OCI-LY3 (cell line): ENCODE measurements at regions not wholly inside any gene's neighbourhood (a gene's known extent, or its start where the extent isn't known, plus 50 kb on each side); places are given as distances from the start of the nearest gene placed in this dataset.

Experiments used
- H2AFZ ChIP-seq: fragments of 200-600, 300-600 bp; shearing (Covaris generic); 2 replicates; pipeline ENCODE4 v1.6.0; 2014; ENCODE audit warnings: antibody characterized with exemption, low read depth, low read length
- H3K27ac ChIP-seq: fragments of 200-600, 300-600 bp; sonication (generic); 2 replicates; pipeline ENCODE4 v1.5.1; 2014; ENCODE audit warnings: mild to moderate bottlenecking, low read length, moderate library complexity, mixed read lengths
- H3K27me3 ChIP-seq: fragments of 200-600, 300-600 bp; sonication (generic); 2 replicates; pipeline ENCODE4 v1.6.1; 2014; ENCODE audit warnings: low read depth, low read length, mixed read lengths
- H3K36me3 ChIP-seq: fragments of 200-600, 300-600 bp; sonication (generic); replicated peaks from 2 replicates; pipeline ENCODE3; 2014; ENCODE audit warnings: low read depth, low read length, mixed read lengths
- H3K4me1 ChIP-seq: fragments of 300-600, 200-600 bp; sonication (generic); 2 replicates; pipeline ENCODE4 v1.6.1; 2014; ENCODE audit warnings: low read length, mixed read lengths
- H3K4me2 ChIP-seq: fragments of 200-600, 300-600 bp; sonication (generic); 2 replicates; pipeline ENCODE4 v1.6.1; 2014; ENCODE audit warnings: low read length, mixed read lengths
- H3K4me3 ChIP-seq: fragments of 300-600, 200-600 bp; sonication (generic); 2 replicates; pipeline ENCODE4 v1.5.1; 2014; ENCODE audit warnings: antibody characterized with exemption, mild to moderate bottlenecking, low read length, moderate library complexity
- H3K79me2 ChIP-seq: fragments of 300-600, 200-600 bp; shearing (Covaris generic); 2 replicates; pipeline ENCODE4 v1.6.1; 2014; ENCODE audit warnings: mild to moderate bottlenecking, low read length, mixed read lengths
- H3K9ac ChIP-seq: fragments of 300-600, 200-600 bp; shearing (Covaris generic); 2 replicates; pipeline ENCODE4 v1.6.0; 2014; ENCODE audit warnings: mild to moderate bottlenecking, low read length, moderate library complexity
- H3K9me3 ChIP-seq: fragments of 200-600, 300-600 bp; shearing (Covaris generic); 2 replicates; pipeline ENCODE4 v1.6.1; 2014; ENCODE audit warnings: low read length, mixed read lengths; ENCODE audit not compliant: insufficient read depth
- H4K20me1 ChIP-seq: fragments of 200-600, 300-600 bp; sonication (generic); 2 replicates; pipeline ENCODE4 v1.6.1; 2016; ENCODE audit warnings: low read length, mixed read lengths; ENCODE audit not compliant: insufficient read depth
- CTCF ChIP-seq: fragments of 200-600, 300-600 bp; sonication (generic); IDR thresholded peaks from 2 replicates; pipeline ENCODE4 v1.5.1; 2014; ENCODE audit warnings: antibody characterized with exemption, low read length, low read depth
- EZH2phosphoT487 ChIP-seq: fragments of 200-600 bp; shearing (Covaris generic); IDR thresholded peaks from 2 replicates; pipeline ENCODE4 v1.6.1; 2018; ENCODE audit warnings: antibody characterized with exemption, mixed run types, low read depth

DNA sequence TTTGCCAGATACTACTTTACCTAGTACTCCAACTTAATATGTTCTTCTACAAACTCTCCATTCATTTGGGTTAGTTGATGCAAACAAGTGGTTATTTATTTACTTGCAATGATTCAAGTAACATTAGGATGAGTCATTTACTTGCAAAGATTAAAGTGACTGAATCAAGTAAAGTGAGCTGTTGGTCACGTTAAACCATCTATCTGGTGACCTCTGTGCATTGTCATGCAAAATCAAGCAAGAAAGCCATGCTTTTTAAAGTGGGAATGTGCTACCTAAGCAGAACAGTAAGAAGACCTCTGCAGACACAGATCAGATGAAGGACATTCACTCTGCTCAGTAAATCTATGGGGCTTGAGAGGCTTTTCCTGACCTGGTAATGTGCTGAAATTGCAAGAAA is 254.7 kb downstream of the LRRIQ3 start:
- no peaks in the 10 kb centered on the region for H3K36me3 ChIP-seq
- no peak overlapping the region for H3K4me3 ChIP-seq
- no peaks in the 10 kb centered on the region for H3K9me3 ChIP-seq
- no peaks in the 10 kb centered on the region for H3K27me3 ChIP-seq
- H2AFZ ChIP-seq: no peak overlapping the region
- no peak overlapping the region for H3K4me2 ChIP-seq
- no peaks in the 10 kb centered on the region for H4K20me1 ChIP-seq
- no peak for TF ChIP-seq EZH2phosphoT487
- no peak for TF ChIP-seq CTCF
- no peak overlapping the region for H3K27ac ChIP-seq
- no peaks in the 10 kb centered on the region for H3K79me2 ChIP-seq
- H3K4me1 ChIP-seq: no peaks in the 10 kb centered on the region
- no peak overlapping the region for H3K9ac ChIP-seq

DNA sequence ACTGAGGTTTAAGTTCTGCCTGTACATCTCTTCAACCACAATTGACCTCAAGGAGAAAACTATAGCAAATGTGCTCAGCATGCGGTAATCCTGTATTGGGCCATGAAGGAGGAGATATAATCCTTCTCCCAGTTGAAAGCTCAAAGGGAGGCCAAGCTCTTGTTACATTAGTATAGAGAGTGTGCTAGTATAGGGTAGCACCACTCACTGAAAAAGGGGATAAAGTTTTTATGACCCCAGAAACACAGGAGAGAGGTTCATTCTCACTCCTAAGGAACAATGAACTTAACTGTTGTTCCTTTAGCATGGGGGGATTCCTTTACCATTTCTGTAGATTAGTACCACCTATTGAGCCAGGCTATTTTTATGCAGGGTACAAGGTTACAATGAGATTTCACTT is 267.7 kb downstream of the LRRIQ3 start:
- Histone ChIP-seq H3K4me2 (no peak overlapping the region), H3K36me3 (no peaks in the 10 kb centered on the region), H4K20me1 (no peaks in the 10 kb centered on the region), H3K4me1 (no peaks in the 10 kb centered on the region), H3K27me3 (no peaks in the 10 kb centered on the region), H3K9ac (no peak overlapping the region), H2AFZ (no peak overlapping the region), H3K79me2 (no peaks in the 10 kb centered on the region), H3K9me3 (no peaks in the 10 kb centered on the region), H3K27ac (no peak overlapping the region), H3K4me3 (no peak overlapping the region)
- no peak for TF ChIP-seq CTCF
- TF ChIP-seq EZH2phosphoT487: no peak

DNA sequence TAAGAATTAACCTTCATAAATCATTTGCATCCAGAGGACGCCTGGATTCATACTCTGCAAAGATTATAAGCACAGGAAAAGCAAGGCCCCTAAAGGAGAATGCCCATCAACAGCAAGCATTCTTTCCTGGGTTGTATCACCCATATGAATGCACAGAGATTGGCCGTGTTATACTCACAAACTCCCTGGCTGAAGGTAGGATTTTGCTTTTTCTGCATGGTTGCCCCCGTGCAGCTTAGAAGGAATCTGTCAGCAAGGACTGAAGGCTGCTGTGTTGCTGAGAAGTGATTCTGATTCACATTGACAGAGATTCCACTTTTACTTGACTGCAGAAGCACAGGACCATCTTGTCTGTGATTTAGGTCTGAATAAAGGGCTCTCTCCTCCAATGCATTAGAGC is 283.0 kb downstream of the LRRIQ3 start:
- H3K4me3 ChIP-seq: no peak overlapping the region
- H3K36me3 ChIP-seq: no peaks in the 10 kb centered on the region
- H4K20me1 ChIP-seq: no peaks in the 10 kb centered on the region
- no peak overlapping the region for H3K9ac ChIP-seq
- no peaks in the 10 kb centered on the region for H3K4me1 ChIP-seq
- no peak overlapping the region for H3K27ac ChIP-seq
- no peak overlapping the region for H2AFZ ChIP-seq
- no peaks in the 10 kb centered on the region for H3K27me3 ChIP-seq
- no peak for TF ChIP-seq EZH2phosphoT487
- TF ChIP-seq CTCF: no peak
- no peak overlapping the region for H3K4me2 ChIP-seq
- no peaks in the 10 kb centered on the region for H3K79me2 ChIP-seq
- no peaks in the 10 kb centered on the region for H3K9me3 ChIP-seq

DNA sequence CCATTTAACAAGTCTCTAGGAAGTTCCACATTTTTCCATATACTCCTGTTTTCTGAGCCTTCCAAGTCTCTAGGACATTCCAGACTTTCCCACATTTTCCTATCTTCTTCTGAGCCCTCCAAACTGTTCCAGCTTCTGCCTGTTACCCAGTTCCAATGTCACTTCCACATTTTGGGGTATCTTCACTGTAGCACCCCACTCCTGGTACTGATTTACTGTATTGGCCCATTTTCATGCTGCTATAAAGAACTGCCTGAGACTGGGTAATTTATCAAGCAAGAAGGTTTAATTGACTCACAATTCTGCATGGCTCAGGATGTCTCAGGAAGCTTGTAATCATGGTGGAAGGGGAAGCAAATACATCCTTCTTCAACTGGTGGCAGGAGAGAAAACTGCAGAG is 285.0 kb downstream of the LRRIQ3 start:
- no peak overlapping the region for H2AFZ ChIP-seq
- H4K20me1 ChIP-seq: no peaks in the 10 kb centered on the region
- H3K4me2 ChIP-seq: no peak overlapping the region
- no peaks in the 10 kb centered on the region for H3K36me3 ChIP-seq
- H3K4me3 ChIP-seq: no peak overlapping the region
- TF ChIP-seq CTCF: no peak
- no peak for TF ChIP-seq EZH2phosphoT487
- H3K9me3 ChIP-seq: no peaks in the 10 kb centered on the region
- no peak overlapping the region for H3K27ac ChIP-seq
- no peak overlapping the region for H3K9ac ChIP-seq
- H3K4me1 ChIP-seq: no peaks in the 10 kb centered on the region
- no peaks in the 10 kb centered on the region for H3K27me3 ChIP-seq
- no peaks in the 10 kb centered on the region for H3K79me2 ChIP-seq
